HCT116 (cell line): ENCODE measurements at regions not wholly inside any gene's neighbourhood (a gene's known extent, or its start where the extent isn't known, plus 50 kb on each side); places are given as distances from the start of the nearest gene placed in this dataset.

Source experiments
- ATAC-seq: fragments of 200-7000 bp; cut with Tn5 transposase; 2 replicates; pipeline ENCODE4 v1.9.1; 2020; ENCODE audit warnings: mild to moderate bottlenecking, moderate library complexity
- BruUV-seq: library from RNA; stranded (reverse); fragments of 400-500 nt; replicated peaks from 2 replicates; lab custom pipeline; 2021; lab: Mats Ljungman, UMichigan
- CTCF ChIA-PET: fragments of 300-600 bp; sonication (Branson Sonifier 250); formaldehyde crosslinking; loops from one replicate; lab custom pipeline; 2021; ENCODE audit warnings: antibody characterized with exemption; lab: Charles Lee
- POLR2A ChIA-PET: fragments of 300-600, 350-600 bp; sonication (Branson Sonifier 250); formaldehyde crosslinking; loops from one replicate; lab custom pipeline; 2021; ENCODE audit warnings: antibody characterized with exemption; lab: Charles Lee
- RAD21 ChIA-PET, 2 experiments: fragments of 300-600 bp; sonication (Branson Sonifier 250); formaldehyde crosslinking; loops; one replicate each; lab custom pipeline; 2023; ENCODE audit warnings: low total read pairs in 2 of 2; ENCODE audit not compliant: uncharacterized antibody in 2 of 2, unreplicated experiment in 2 of 2, low non-redundant PET in 1 of 2; lab: Charles Lee
- DNase-seq: peaks from one replicate; pipeline ENCODE4 v3.0.0-alpha.2; 2010; ENCODE audit warnings: low read depth, low spot score
- H2AFZ ChIP-seq: fragments of 200-600 bp; shearing (Covaris generic), sonication (generic); 2 replicates; pipeline ENCODE4 v1.6.1; 2017; ENCODE audit warnings: low read depth, mixed run types, mixed read lengths, antibody characterized with exemption, low read length; ENCODE audit not compliant: poor library complexity, severe bottlenecking
- H3K27ac ChIP-seq: 2 replicates; pipeline ENCODE4 v1.5.1; 2012; ENCODE audit warnings: low read depth, low read length
- H3K27me3 ChIP-seq: fragments of 200-600 bp; sonication (generic); 2 replicates; pipeline ENCODE4 v1.6.1; 2016; ENCODE audit warnings: mixed run types, low read length, mixed read lengths; ENCODE audit not compliant: insufficient read depth
- H3K36me3 ChIP-seq, 2 experiments: fragments of 200-500 bp in 1 of 2; fragments of 200-600 bp in 1 of 2; sonication (Bioruptor generic) in 1 of 2; sonication (generic) in 1 of 2; 2 replicates each; pipeline versions ENCODE4 v1.5.1 to v1.6.1; 2014 to 2016; ENCODE audit warnings: low read length in 2 of 2, inconsistent platforms in 1 of 2, mixed read lengths in 1 of 2, mixed run types in 1 of 2; ENCODE audit not compliant: insufficient read depth in 2 of 2, control insufficient read depth in 1 of 2
- H3K4me1 ChIP-seq, 2 experiments: fragments of 200-600 bp in 1 of 2; sonication (generic) in 1 of 2; 2 replicates each; pipeline versions ENCODE4 v1.5.1 to v1.6.1; 2012 to 2017; ENCODE audit warnings: low read length in 2 of 2, inconsistent platforms in 1 of 2, mild to moderate bottlenecking in 1 of 2, mixed read lengths in 1 of 2, mixed run types in 1 of 2, moderate library complexity in 1 of 2; ENCODE audit not compliant: insufficient read depth in 2 of 2, control insufficient read depth in 1 of 2
- H3K4me2 ChIP-seq: fragments of 200-600 bp; sonication (generic); 2 replicates; pipeline ENCODE4 v1.6.1; 2017; ENCODE audit warnings: mixed run types, low read length, mixed read lengths
- H3K4me3 ChIP-seq, 2 experiments: fragments of 200-600 bp in 1 of 2; sonication (generic) in 1 of 2; replicated peaks in 1 of 2; 2 replicates each; pipeline ENCODE4 v1.5.1; 2011 to 2016; ENCODE audit warnings: low read length in 2 of 2, control low read depth in 1 of 2, low read depth in 1 of 2, mild to moderate bottlenecking in 1 of 2, mixed read lengths in 1 of 2, mixed run types in 1 of 2
- H3K79me2 ChIP-seq: fragments of 200-600 bp; sonication (generic); 2 replicates; pipeline ENCODE4 v1.6.1; 2017; ENCODE audit warnings: mild to moderate bottlenecking, mixed run types, low read length, moderate library complexity, mixed read lengths; ENCODE audit not compliant: insufficient read depth
- H3K9ac ChIP-seq: fragments of 200-600 bp; sonication (generic); 2 replicates; pipeline ENCODE4 v1.6.1; 2016; ENCODE audit warnings: low read length, mixed read lengths
- H3K9me2 ChIP-seq: fragments of 200-600 bp; sonication (generic), shearing (Covaris generic); 2 replicates; pipeline ENCODE4 v1.6.1; 2017; ENCODE audit warnings: mixed run types, mild to moderate bottlenecking, moderate library complexity; ENCODE audit not compliant: insufficient read depth
- H3K9me3 ChIP-seq, 2 experiments: fragments of 200-500 bp in 1 of 2; fragments of 200-600 bp in 1 of 2; sonication (Bioruptor generic) in 1 of 2; sonication (generic) in 1 of 2; 2 replicates each; pipeline ENCODE4 v1.6.1; 2014 to 2017; ENCODE audit warnings: low read length in 2 of 2, mixed read lengths in 2 of 2, inconsistent platforms in 1 of 2, low read depth in 1 of 2, mild to moderate bottlenecking in 1 of 2, mixed run types in 1 of 2, moderate library complexity in 1 of 2; ENCODE audit not compliant: control insufficient read depth in 1 of 2, insufficient read depth in 1 of 2
- H4K20me1 ChIP-seq: fragments of 200-600 bp; sonication (generic), shearing (Covaris generic); 2 replicates; pipeline ENCODE4 v1.6.1; 2017; ENCODE audit warnings: mixed run types, mild to moderate bottlenecking, moderate library complexity; ENCODE audit not compliant: insufficient read depth
- CBX3 ChIP-seq: IDR thresholded peaks from 2 replicates; pipeline ENCODE4 v1.6.1; 2012; ENCODE audit warnings: low read depth
- CEBPB ChIP-seq: IDR thresholded peaks from 2 replicates; pipeline ENCODE4 v1.6.1; 2012; ENCODE audit warnings: low read depth
- EGR1 ChIP-seq: IDR thresholded peaks from 2 replicates; pipeline ENCODE4 v1.6.1; 2012; ENCODE audit warnings: low read depth
- ELF1 ChIP-seq: IDR thresholded peaks from 2 replicates; pipeline ENCODE4 v1.6.1; 2012; ENCODE audit warnings: low read depth, borderline replicate concordance
- EZH2 ChIP-seq: fragments of 200-600 bp; sonication (generic); IDR thresholded peaks from 2 replicates; pipeline ENCODE4 v1.6.1; 2017; ENCODE audit warnings: antibody characterized with exemption, mixed run types
- EZH2phosphoT487 ChIP-seq: fragments of 200-600 bp; IDR thresholded peaks from 2 replicates; pipeline ENCODE4 v1.6.1; 2018; ENCODE audit warnings: antibody characterized with exemption, borderline replicate concordance
- FOSL1 ChIP-seq: IDR thresholded peaks from 2 replicates; pipeline ENCODE4 v1.6.1; 2012; ENCODE audit warnings: low read depth
- SIN3A ChIP-seq: IDR thresholded peaks from 2 replicates; pipeline ENCODE4 v1.6.1; 2012; ENCODE audit warnings: low read depth
- SRF ChIP-seq: IDR thresholded peaks from 2 replicates; pipeline ENCODE4 v1.6.1; 2012; ENCODE audit warnings: low read depth
- TCF7L2 ChIP-seq: IDR thresholded peaks from 2 replicates; pipeline ENCODE4 v1.7.0; 2011; ENCODE audit warnings: borderline replicate concordance, inconsistent platforms; ENCODE audit not compliant: insufficient read depth, insufficient read length; ENCODE audit errors: extremely low read depth
- YY1 ChIP-seq: IDR thresholded peaks from 2 replicates; pipeline ENCODE4 v1.6.1; 2011; ENCODE audit warnings: low read length, low read depth, moderate library complexity, mild to moderate bottlenecking; ENCODE audit not compliant: insufficient replicate concordance; ENCODE audit errors: extremely low read depth
- intact Hi-C: fragments of 100-400 bp; cut with micrococcal nuclease; formaldehyde crosslinking; loops from 2 replicates; pipeline ENCODE4 v1.10.0; 2022
- TF ChIP-seq, protein P1 (sequence below), 3 experiments: fragments of 200-600 bp in 1 of 3; sonication (generic) in 1 of 3; IDR thresholded peaks in 2 of 3; conservative IDR thresholded peaks in 1 of 3; 2 replicates each; pipeline ENCODE4 v1.5.1; 2012 to 2017; ENCODE audit warnings: low read depth in 2 of 3, low read length in 2 of 3, antibody characterized with exemption in 1 of 3, borderline replicate concordance in 1 of 3, control low read depth in 1 of 3, mild to moderate bottlenecking in 1 of 3, mixed read lengths in 1 of 3, mixed run types in 1 of 3, moderate library complexity in 1 of 3; ENCODE audit not compliant: insufficient read depth in 1 of 3

DNA sequence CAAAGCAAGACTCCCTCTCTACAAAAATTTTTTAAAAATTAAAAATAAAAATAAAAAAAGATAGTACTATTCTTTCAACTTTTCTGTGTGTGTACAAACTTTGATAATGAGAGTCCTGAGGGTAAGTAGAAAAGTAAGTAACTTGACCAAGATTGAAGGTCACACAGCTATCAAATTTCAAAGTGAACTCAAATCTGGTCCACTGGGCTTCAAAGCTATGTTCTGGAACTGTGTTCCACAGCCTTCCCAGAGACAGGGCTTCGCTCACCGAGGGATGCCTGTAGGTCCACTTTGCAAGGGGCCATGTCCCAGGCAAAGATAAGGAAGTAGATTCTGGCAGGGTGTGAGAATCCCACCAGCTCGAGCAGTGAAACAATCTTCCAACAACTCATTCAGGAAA lies 56.3 kb upstream of the TNRC6A start:
- Histone ChIP-seq H2AFZ (no peak overlapping the region), H3K9me3 (no peaks in the 10 kb centered on the region), H3K9ac (no peak overlapping the region), H3K36me3 (no peaks in the 10 kb centered on the region), H3K4me1 (peaks cover 5 to 14% of the 10 kb centered on the region in 2 experiments), H3K27ac (no peak overlapping the region), H3K27me3 (no peaks in the 10 kb centered on the region)
- ChIA-PET RAD21 (no interaction called here), CTCF (no interaction called here), POLR2A (no interaction called here)
- BruUV-seq, result no TSS peak
- intact Hi-C loops, result loop anchor here (10.0 kb wide), 1 partner anchor 62 kb away; no protein-coding TSS in a partner anchor
- no peak for ATAC-seq
- TF ChIP-seq TCF7L2, result no peak
- TF ChIP-seq FOSL1, result no peak
- no peak for TF ChIP-seq CBX3
- no peak for TF ChIP-seq CEBPB
- no peak for TF ChIP-seq SIN3A
- TF ChIP-seq EGR1, result no peak
- no peak for TF ChIP-seq ELF1
- TF ChIP-seq EZH2, result no peak
- no peak for TF ChIP-seq SRF
- no peak for TF ChIP-seq YY1
- TF ChIP-seq EZH2phosphoT487, result no peak
- TF ChIP-seq, protein P1, sequence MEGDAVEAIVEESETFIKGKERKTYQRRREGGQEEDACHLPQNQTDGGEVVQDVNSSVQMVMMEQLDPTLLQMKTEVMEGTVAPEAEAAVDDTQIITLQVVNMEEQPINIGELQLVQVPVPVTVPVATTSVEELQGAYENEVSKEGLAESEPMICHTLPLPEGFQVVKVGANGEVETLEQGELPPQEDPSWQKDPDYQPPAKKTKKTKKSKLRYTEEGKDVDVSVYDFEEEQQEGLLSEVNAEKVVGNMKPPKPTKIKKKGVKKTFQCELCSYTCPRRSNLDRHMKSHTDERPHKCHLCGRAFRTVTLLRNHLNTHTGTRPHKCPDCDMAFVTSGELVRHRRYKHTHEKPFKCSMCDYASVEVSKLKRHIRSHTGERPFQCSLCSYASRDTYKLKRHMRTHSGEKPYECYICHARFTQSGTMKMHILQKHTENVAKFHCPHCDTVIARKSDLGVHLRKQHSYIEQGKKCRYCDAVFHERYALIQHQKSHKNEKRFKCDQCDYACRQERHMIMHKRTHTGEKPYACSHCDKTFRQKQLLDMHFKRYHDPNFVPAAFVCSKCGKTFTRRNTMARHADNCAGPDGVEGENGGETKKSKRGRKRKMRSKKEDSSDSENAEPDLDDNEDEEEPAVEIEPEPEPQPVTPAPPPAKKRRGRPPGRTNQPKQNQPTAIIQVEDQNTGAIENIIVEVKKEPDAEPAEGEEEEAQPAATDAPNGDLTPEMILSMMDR (IDR thresholded peaks at IDR 0.05 in 2 of 3, conservative IDR thresholded peaks at IDR 0.05 in 1 of 3; ENCODE audit: borderline replicate concordance in 1 of 3, insufficient read depth in 1 of 3, low read depth in 2 of 3, low read length in 2 of 3), result no peak
- TF ChIP-seq, all 23 proteins: peak for 0
- Histone ChIP-seq H3K4me3 (no peak overlapping the region), H3K4me2 (no peak overlapping the region), H3K9me2 (no peaks in the 10 kb centered on the region), H4K20me1 (no peaks in the 10 kb centered on the region), H3K79me2 (no peaks in the 10 kb centered on the region)
- DNase-seq, result no peak
